IPS-18c (cell line): ENCODE measurements at regions not wholly inside any gene's neighbourhood (a gene's known extent, or its start where the extent isn't known, plus 50 kb on each side); places are given as distances from the start of the nearest gene placed in this dataset.
A peak's percentile ranks its signal among the peaks of the same experiment; 100 is the strongest.
"Not testable (repeated sequence)": the region's sequence is repeated elsewhere in the genome, so short reads cannot be mapped to it uniquely, and the experiment has no call there.

Source experiments
- H3K4me3 ChIP-seq: 2 replicates; pipeline ENCODE4 v1.7.0; 2013; ENCODE audit warnings: low read depth, mild to moderate bottlenecking, low read length, moderate library complexity; ENCODE audit not compliant: insufficient read depth
- H3K9me3 ChIP-seq: one replicate; pipeline ENCODE4 v1.6.1; 2013; ENCODE audit warnings: mild to moderate bottlenecking, low read length, moderate library complexity; ENCODE audit not compliant: control insufficient read depth, insufficient read depth

DNA sequence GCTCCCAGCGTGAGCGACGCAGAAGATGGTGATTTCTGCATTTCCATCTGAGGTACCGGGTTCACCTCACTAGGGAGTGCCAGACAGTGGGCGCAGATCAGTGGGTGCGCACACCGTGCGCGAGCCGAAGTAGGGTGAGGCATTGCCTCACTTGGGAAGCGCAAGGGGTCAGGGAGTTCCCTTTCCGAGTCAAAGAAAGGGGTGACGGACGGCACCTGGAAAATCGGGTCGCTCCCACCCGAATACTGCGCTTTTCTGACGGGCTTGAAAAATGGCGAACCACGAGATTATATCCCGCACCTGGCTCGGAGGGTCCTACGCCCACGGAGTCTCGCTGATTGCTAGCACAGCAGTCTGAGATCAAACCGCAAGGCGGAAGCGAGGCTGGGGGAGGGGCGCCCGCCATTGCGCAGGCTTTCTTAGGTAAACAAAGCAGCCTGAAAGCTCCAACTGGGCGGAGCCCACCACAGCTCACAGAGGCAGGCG, 175.8 kb downstream of the PPP1R3A start:
- peak overlapping the region; percentile 20; the same call in 1 of the 2 replicates for H3K4me3 ChIP-seq

DNA sequence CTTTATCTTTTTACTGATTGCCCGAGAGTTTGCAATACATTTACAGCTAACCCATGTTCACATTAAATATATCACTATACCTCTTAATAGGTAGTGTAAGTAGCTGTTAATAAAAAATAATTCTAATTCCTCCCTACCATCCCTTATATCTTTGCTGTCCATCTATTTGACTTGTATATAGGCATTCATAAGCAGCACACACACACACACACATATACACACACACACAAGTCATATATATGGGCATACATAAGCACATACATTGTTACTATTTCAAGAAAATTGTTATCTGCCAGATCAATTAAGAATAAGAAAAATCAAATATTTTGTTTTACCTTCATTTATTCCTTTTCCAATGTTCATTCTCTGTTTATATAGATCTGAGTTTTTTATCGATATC, 176.4 kb downstream of the PPP1R3A start:
- H3K9me3 ChIP-seq = no peaks in the 10 kb centered on the region
- no peak overlapping the region for H3K4me3 ChIP-seq

More for the DNA sequence above, 175.8 kb downstream of the PPP1R3A start:
- not testable (repeated sequence) for H3K9me3 ChIP-seq

DNA sequence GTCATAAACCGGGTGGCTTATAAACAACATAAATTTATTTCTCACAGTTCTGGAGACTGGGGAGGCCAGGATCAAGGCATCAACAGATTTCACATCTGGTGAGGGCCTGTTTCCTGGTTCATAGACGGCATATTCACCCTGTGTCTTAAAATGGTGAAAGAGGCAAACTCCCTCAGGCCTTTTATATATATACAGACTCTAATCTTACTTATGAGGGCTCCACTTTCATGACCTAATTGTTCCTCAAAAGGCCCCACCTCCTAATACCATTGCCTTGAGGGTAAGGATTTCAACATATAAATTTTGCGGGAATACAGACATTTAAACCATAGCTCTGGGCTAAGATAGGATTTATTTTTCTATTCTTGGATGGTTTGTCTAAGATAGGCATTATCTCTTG, 187.2 kb downstream of the PPP1R3A start:
- no peaks in the 10 kb centered on the region for H3K9me3 ChIP-seq

DNA sequence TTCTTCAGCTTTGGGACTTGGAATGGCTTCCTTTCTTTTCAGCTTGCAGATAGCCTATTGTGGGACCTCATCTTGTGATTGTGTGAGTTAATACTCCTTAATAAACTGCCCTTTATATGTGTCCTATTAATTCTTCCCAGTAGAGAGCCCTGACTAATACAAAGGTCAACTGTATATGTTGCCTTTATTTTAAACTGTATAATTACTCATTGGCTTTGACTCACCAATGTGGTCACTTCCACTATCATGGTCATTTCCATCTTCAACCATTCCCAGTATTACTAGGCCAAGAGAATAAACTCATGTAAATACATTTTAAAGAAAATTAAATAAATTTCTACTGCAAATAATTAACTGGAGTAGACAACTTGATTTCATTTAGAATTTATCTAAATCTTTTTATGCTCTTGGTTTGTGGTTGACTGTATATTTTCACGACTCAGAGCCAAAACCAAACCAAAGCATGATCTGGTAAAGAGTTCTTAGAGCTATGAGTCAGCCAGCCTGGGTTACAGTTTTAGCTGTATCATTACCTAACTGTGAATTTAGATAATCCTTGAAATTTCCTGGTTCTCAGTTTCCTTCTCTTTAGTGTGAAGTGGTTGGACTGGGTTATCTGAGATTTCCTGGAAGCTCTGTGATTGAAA, 188.4 kb downstream of the PPP1R3A start:
- no peaks in the 10 kb centered on the region for H3K9me3 ChIP-seq
- no peak overlapping the region for H3K4me3 ChIP-seq

More for the DNA sequence above, 187.2 kb downstream of the PPP1R3A start:
- H3K4me3 ChIP-seq = no peak overlapping the region

DNA sequence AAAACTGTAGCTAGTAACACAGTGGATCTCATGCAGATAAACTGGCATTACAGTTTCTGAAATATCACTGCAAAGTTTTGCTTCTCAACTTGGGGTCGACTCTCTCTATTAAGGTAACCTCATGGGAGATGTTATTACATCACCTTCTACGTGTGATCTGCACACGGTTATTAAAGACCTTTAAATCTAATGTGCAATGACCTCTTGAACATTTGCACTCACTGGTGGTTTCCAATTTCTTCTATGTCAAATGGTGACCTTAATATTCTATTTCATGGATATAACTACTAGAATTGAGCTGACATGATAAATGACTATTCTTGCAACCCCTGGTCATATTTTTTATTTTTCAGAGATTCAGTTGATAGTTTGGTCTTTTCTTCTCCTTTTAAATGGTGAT, 191.3 kb downstream of the PPP1R3A start:
- Histone ChIP-seq H3K9me3 (no peaks in the 10 kb centered on the region), H3K4me3 (no peak overlapping the region)

DNA sequence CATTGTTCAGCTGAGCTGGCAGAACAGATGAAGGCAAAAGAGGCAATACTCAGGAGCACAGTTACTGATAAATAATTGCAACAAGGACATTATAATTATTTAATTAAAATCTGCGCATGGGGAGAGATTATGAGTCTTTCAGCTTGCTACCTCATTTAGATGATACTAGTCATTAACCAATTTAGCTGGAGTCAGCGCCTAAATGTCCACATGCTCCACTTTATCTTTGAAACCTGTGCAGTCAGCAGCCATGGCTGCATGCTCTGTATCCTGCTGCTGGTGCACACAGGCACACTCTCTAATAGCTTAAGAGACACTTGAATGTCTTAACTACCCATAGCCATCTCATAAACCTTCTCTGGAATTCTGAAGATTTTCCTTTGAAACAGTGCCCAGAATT, 196.8 kb downstream of the PPP1R3A start:
- Histone ChIP-seq H3K9me3 (no peaks in the 10 kb centered on the region), H3K4me3 (no peak overlapping the region)

DNA sequence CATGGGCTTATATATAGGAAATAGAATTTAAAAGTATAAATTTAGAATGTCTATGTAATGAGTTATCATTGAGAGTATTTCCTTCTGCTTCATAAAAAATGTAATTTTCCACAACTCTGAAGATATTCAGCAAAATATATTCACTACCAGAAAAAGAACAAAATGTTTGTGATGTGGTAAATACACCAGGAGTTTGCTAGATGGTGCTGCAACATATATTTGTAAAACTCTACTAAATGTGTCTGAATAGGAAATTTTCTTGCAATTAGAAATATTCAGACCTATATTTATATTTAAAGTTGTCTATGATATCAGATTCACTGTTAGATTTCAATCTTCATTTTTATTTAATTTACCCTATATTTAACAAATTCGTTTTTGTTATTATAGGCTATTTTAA, 201.1 kb downstream of the PPP1R3A start:
- Histone ChIP-seq H3K4me3 (no peak overlapping the region), H3K9me3 (no peaks in the 10 kb centered on the region)

DNA sequence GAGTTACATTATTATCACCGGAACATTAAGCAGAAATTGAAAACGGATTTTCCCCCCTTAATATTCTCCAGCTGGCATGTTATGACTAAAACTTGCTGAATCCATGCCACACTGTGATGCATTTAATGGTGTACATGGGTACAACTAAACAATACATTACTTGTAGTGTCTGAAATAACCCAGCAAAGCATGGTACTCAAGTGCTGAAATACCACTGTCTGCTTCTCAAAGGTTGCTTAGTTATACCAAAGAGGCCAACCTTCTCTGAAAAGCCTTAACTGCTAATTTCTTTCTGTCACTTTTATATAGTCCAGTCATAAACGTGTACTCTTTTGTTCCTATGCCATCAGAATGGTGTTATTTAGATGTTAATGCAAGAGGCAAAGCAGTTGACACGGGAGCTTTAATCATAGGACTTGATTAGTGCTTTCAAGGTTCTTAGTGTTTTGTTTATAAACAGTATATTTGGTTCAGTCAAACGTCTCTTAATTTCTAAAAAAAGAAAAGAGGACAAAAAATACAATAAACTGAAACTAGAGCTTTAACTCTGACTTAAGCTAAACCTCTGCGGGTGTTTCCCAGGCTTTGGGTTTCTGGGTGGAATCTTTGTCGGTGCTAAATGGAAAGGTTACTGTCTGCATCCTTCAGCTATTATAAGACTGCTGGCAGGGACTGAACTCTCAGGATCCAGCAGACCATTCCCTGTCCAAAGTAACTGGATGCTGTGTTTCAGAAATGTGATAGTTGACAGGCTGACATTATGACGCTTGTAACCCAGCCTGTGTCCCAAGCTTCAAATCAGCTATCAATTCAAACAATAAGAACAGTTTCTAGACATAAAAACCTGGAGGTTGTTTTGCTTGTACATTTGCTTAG, 202.6 kb downstream of the PPP1R3A start:
- no peak overlapping the region for H3K4me3 ChIP-seq
- no peaks in the 10 kb centered on the region for H3K9me3 ChIP-seq

DNA sequence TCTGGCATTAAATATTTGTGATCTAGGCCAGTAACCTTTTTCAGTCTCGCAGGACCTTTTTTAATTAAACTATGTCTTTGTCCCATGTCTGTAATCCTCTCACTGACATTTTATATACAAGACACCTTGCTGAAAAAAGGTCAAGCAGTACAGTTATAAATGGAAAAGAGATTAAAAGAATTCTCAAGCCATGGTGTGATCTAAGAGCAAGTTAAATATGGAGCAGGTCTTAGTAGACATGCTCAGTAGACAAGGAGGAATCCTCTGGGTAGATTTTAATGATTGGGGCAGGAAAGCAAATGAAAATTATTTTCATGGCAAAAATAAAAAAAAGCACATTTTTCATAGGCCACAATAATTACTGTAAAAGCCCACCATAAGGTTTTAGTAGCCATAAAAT, 203.5 kb downstream of the PPP1R3A start:
- no peak overlapping the region for H3K4me3 ChIP-seq
- H3K9me3 ChIP-seq = no peaks in the 10 kb centered on the region

DNA sequence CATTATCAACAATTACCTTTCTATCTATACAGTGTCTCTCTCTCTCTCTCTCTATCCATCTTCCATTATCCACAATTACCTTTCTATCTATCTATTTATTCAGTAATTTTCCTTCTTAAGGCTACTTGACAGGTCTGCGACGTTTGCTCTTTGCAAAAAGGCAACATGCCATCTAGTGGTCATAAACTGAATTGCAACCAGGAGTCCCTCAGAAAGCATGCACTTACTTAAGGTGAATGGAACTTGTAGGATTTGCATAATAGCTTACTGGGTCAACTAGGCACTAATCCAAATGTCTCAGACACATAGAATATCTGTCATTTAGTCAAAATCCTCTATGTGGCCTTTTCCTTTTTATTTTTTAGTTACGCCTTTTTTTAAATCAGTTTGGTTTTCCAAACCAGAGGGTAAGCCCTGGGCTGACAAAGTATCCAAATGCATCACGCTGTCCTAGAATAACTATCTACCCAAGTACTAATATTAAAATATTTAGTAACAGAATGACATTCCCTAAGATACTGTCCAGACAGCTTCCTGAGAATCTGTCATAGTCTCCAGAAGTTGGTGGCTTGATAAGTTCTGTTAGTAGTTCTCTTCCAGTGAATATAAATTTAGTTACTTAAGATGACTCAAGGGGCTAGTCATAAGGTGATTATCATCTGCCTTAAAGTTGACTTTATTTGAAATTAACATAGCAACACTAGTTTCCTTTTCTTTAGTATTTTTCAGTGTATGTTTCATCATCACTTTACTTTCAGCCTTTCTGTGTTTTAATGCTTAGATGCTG, 208.3 kb downstream of the PPP1R3A start:
- no peak overlapping the region for H3K4me3 ChIP-seq
- no peaks in the 10 kb centered on the region for H3K9me3 ChIP-seq

DNA sequence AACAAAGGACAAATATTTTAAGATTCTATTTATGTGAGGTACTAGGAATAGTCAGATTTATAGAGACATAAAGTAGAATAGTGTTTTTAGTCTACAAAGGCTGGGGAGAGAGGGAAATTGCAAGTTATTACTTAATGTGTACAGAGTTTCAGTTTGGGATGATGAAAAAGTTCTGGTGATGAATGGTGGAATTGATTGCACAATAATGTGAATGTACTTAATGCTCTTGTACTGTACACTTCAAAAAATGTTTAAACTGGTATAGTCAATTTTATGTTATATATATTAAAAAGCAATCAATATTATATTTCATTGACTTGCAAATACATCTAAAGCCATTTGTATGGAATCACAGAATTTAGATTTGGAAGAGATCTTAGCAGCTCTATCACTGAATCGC, 213.4 kb downstream of the PPP1R3A start:
- H3K4me3 ChIP-seq = no peak overlapping the region
- H3K9me3 ChIP-seq = no peaks in the 10 kb centered on the region

DNA sequence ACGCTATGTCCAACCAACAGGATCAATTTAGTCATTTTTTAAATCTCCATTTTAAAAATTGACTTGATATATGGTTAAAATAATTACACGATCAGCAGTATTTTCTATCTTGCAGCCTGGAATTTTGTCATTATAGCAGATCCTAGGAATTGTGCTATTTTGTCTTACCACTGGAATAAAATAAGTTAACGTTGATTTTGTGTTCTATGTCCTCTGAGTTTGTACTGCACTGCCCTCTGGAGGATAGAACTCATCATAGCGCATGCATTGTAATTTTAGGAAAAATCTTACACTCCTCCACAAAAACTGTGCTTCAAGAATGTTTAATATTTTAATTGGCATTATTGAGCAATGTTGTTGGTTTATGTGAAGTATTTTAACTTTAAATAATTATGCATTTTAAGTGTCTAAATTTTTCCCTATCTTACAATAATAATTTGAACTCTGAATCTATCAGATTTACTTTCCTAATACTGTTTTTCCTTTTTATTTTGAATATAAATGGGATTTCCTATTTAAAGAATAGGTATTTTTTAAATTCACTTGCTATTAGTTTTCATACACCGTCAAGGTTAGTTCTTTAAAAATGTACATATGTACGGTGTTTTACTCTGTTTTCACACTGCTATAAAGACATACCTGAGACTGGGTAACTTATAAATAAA, 220.1 kb downstream of the PPP1R3A start:
- Histone ChIP-seq H3K4me3 (no peak overlapping the region), H3K9me3 (no peaks in the 10 kb centered on the region)

DNA sequence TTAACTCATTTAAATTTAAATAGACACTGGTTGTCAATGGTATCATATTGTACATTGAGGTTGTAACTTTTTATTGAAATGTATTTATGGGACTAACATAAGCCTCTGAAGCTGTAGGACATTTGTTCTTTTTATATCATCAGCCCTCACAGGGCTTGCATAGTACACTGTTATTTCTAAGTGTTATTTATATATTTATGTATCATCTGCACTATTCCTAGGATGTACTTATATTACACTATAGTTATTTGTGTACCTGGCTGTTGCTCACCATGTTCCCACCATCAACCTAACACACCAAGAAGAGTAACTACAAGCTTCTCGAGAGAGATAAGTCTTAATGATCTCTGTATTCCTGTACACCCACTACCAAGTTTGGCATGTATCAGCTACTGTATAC, 224.7 kb downstream of the PPP1R3A start:
- no peaks in the 10 kb centered on the region for H3K9me3 ChIP-seq

DNA sequence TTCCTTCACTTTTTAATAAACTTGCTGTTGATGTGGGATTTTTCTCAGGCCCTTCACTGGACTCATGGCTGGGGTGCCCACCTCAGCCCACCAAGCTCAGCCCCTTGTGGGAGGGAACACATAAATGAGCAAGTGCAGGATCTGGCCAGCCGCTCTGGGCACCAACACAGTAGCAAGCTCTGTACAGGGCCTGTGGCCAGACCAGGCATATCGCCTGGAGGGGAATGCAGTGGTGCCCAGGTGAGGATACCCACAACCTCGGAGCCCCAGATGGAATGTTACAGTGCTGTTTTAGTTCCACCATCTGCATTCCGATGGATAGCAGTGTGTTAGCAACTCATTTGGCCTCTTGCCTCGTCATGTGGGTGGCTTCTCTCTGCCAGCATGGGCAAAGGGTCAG, 234.6 kb downstream of the PPP1R3A start:
- H3K4me3 ChIP-seq = no peak overlapping the region
- H3K9me3 ChIP-seq = no peaks in the 10 kb centered on the region

More for the DNA sequence above, 224.7 kb downstream of the PPP1R3A start:
- H3K4me3 ChIP-seq = no peak overlapping the region

DNA sequence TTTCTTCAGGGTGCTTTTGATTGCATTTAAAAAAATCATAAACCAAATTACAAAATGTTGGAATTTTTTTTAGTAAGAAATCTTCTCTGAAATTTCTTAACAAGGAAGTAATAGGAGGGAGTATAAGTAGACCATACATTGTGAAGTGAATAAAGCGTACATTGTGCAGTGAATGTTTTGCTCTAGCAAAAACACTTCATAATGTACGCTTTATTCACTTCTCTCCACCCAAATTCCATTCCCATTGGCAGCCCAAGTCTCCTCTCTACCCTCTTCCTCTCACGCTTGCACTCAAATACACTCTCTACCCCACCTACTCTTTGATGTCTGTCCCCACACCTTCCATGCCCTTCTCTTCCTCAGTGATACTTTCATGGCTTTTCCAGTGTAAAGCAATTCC, 241.0 kb downstream of the PPP1R3A start:
- Histone ChIP-seq H3K4me3 (no peak overlapping the region), H3K9me3 (peaks cover 2% of the 10 kb centered on the region)

DNA sequence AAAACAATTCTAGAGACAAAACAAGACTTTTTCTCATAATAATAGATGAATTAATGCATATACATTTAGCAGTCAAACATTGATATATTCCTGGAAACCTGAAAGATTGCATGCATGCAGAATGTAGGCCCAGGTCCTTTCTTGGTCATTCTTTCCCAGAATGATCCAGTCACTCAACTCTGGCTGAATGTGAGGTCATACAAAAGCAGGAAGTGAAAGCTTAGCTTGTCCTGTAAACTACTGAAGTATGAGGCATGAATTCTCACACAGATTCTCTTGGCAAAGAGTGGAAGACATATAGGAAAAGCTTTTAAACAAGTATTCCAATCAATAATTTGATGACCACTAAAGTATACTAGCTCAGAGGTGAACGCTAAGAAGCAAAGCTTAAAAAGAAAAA, 253.9 kb downstream of the PPP1R3A start:
- Histone ChIP-seq H3K4me3 (no peak overlapping the region), H3K9me3 (no peaks in the 10 kb centered on the region)

DNA sequence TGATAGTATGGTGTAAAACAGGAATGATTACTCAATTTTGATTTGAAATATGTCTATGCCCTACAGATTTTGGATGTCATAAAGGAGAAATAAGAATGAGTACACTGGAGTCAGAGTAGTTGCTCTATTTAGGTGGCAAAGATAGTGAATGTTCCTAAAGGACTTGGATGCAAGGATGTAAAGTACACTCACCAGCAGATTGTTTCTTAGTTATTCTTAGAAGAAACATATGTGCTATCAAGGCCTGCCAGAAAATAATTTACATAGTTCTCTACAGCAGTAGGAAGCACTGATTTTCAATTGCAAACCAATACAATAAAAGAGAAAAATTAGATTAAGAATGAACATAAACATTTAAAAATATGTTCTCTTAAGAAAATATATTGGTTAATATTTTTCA, 259.4 kb downstream of the PPP1R3A start:
- Histone ChIP-seq H3K9me3 (no peaks in the 10 kb centered on the region), H3K4me3 (no peak overlapping the region)
